WERI-Rb-1 (cell line): ENCODE measurements at regions not wholly inside any gene's neighbourhood (a gene's known extent, or its start where the extent isn't known, plus 50 kb on each side); places are given as distances from the start of the nearest gene placed in this dataset.

Experiments
- DNase-seq: peaks from one replicate; pipeline ENCODE4 v3.0.0-alpha.2; 2020
- H3K27ac ChIP-seq: fragments of 250-450 bp; sonication (Bioruptor Pico); 2 replicates; pipeline ENCODE4 v1.5.1; 2020; ENCODE audit warnings: mild to moderate bottlenecking, moderate library complexity
- H3K27me3 ChIP-seq: fragments of 250-450 bp; sonication (Bioruptor Pico); 2 replicates; pipeline ENCODE4 v1.5.1; 2021; ENCODE audit warnings: mild to moderate bottlenecking, low read depth, moderate library complexity; ENCODE audit not compliant: insufficient read depth, severe bottlenecking
- H3K36me3 ChIP-seq: fragments of 250-450 bp; sonication (Bioruptor Pico); 2 replicates; pipeline ENCODE4 v1.5.1; 2020; ENCODE audit warnings: mild to moderate bottlenecking, moderate library complexity
- H3K4me3 ChIP-seq: 2 replicates; pipeline ENCODE4 v1.5.1; 2011; ENCODE audit warnings: low read depth, mild to moderate bottlenecking, control low read depth, low read length
- H3K9me3 ChIP-seq: fragments of 250-450 bp; sonication (Bioruptor Pico); 2 replicates; pipeline ENCODE4 v1.5.1; 2021; ENCODE audit warnings: mild to moderate bottlenecking, moderate library complexity; ENCODE audit not compliant: severe bottlenecking
- CTCF ChIP-seq: IDR thresholded peaks from 2 replicates; pipeline ENCODE4 v1.5.1; 2011; ENCODE audit warnings: low read depth, mild to moderate bottlenecking, control low read depth, inconsistent platforms, low read length

- H3K36me3 ChIP-seq = no peaks in the 10 kb centered on the region
- no peak for TF ChIP-seq CTCF
- H3K4me3 ChIP-seq = no peak overlapping the region
- H3K9me3 ChIP-seq = no peaks in the 10 kb centered on the region
- no peak overlapping the region for H3K27ac ChIP-seq
- DNase-seq = no peak
- H3K27me3 ChIP-seq = no peaks in the 10 kb centered on the region
Measured at GRCh38 chr2:57880967-57881366, 165.6 kb upstream of the VRK2 start.

- Histone ChIP-seq H3K27me3 (no peaks in the 10 kb centered on the region), H3K4me3 (no peak overlapping the region), H3K27ac (no peak overlapping the region), H3K36me3 (no peaks in the 10 kb centered on the region), H3K9me3 (no peaks in the 10 kb centered on the region)
- DNase-seq = no peak
- no peak for TF ChIP-seq CTCF
Measured at GRCh38 chr2:57881998-57882888, 164.4 kb upstream of the VRK2 start.

GRCh38 chr2:57882895-57883515 lies 163.6 kb upstream of the VRK2 start:
- no peaks in the 10 kb centered on the region for H3K27me3 ChIP-seq
- no peak for TF ChIP-seq CTCF
- DNase-seq = no peak
- no peak overlapping the region for H3K27ac ChIP-seq
- H3K9me3 ChIP-seq = no peaks in the 10 kb centered on the region
- no peak overlapping the region for H3K4me3 ChIP-seq
- H3K36me3 ChIP-seq = no peaks in the 10 kb centered on the region

GRCh38 chr2:57884281-57884680 lies 162.3 kb upstream of the VRK2 start:
- Histone ChIP-seq H3K9me3 (no peaks in the 10 kb centered on the region), H3K27ac (no peak overlapping the region), H3K4me3 (no peak overlapping the region), H3K27me3 (no peaks in the 10 kb centered on the region), H3K36me3 (no peaks in the 10 kb centered on the region)
- no peak for TF ChIP-seq CTCF
- DNase-seq = no peak

- Histone ChIP-seq H3K4me3 (no peak overlapping the region), H3K27ac (no peak overlapping the region), H3K27me3 (no peaks in the 10 kb centered on the region), H3K9me3 (no peaks in the 10 kb centered on the region), H3K36me3 (no peaks in the 10 kb centered on the region)
- DNase-seq = no peak
- no peak for TF ChIP-seq CTCF
Measured at GRCh38 chr2:57885742-57886141, 160.9 kb upstream of the VRK2 start.
